SK-N-MC (cell line): ENCODE measurements at regions not wholly inside any gene's neighbourhood (a gene's known extent, or its start where the extent isn't known, plus 50 kb on each side); places are given as distances from the start of the nearest gene placed in this dataset.
"Not testable (repeated sequence)": the region's sequence is repeated elsewhere in the genome, so short reads cannot be mapped to it uniquely, and the experiment has no call there.

ENCODE experiments used
- DNase-seq: peaks from one replicate; pipeline ENCODE4 v3.0.0-alpha.2; 2011; ENCODE audit warnings: low read depth, low spot score
- H3K27ac ChIP-seq: fragments of 200-600 bp; sonication (generic); 2 replicates; pipeline ENCODE4 v1.5.1; 2016; ENCODE audit warnings: mixed run types
- H3K36me3 ChIP-seq: fragments of 200-600 bp; sonication (generic); 2 replicates; pipeline ENCODE4 v1.6.1; 2017; ENCODE audit warnings: antibody characterized with exemption, low read length, mixed read lengths; ENCODE audit not compliant: insufficient read depth
- H3K4me3 ChIP-seq: fragments of 200-600 bp; sonication (generic); 2 replicates; pipeline ENCODE4 v1.5.1; 2016
- H3K9ac ChIP-seq: fragments of 200-600 bp; sonication (generic); 2 replicates; pipeline ENCODE4 v1.8.0; 2017; ENCODE audit warnings: mixed run types, mixed read lengths; ENCODE audit not compliant: insufficient read length
- H3K9me3 ChIP-seq: fragments of 200-600 bp; sonication (generic); 2 replicates; pipeline ENCODE4 v1.6.1; 2017; ENCODE audit warnings: low read depth, mild to moderate bottlenecking, antibody characterized with exemption, low read length, moderate library complexity, mixed read lengths
- EZH2 ChIP-seq: fragments of 200-600 bp; sonication (generic); IDR thresholded peaks from one replicate; pipeline ENCODE4 v1.6.1; 2017; ENCODE audit warnings: antibody characterized with exemption
- FOXP2 ChIP-seq: optimal IDR thresholded peaks from 2 replicates; pipeline ENCODE3; 2011; ENCODE audit warnings: mild to moderate bottlenecking, moderate library complexity; ENCODE audit not compliant: insufficient read depth; ENCODE audit errors: extremely low read length, control extremely low read depth
- POLR2AphosphoS5 ChIP-seq: IDR thresholded peaks from 2 replicates; pipeline ENCODE4 v1.6.1; 2012; ENCODE audit warnings: mild to moderate bottlenecking, low read depth, low read length, borderline replicate concordance

GRCh38 chr4:69344786-69345185, 64.5 kb downstream of the UGT2B28 start:
- not testable (repeated sequence) for DNase-seq, H3K27ac ChIP-seq, H3K4me3 ChIP-seq, H3K9ac ChIP-seq, H3K9me3 ChIP-seq, H3K36me3 ChIP-seq

DNA sequence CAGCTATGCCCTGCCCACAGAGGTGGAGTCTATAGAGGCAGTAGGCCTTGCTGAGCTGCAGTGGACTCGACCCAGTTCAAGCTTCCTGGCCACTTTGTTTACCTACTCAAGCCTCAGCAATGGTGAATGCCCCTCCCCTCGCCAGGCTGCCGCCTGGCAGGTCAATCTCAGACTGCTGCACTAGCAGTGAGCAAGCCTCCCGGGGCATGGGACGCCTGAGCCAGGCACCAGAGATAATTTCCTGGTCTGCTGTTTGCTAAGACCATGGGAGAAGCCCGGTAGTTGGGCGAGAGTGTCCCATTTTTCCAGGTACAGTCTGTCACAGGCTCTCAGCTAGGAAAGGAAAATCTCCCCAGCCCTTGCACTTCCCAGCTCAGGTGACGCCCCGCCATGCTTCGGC, 68.5 kb downstream of the UGT2B28 start:
- DNase-seq, H3K27ac ChIP-seq, H3K36me3 ChIP-seq, H3K4me3 ChIP-seq, H3K9me3 ChIP-seq, H3K9ac ChIP-seq: not testable (repeated sequence)

DNA sequence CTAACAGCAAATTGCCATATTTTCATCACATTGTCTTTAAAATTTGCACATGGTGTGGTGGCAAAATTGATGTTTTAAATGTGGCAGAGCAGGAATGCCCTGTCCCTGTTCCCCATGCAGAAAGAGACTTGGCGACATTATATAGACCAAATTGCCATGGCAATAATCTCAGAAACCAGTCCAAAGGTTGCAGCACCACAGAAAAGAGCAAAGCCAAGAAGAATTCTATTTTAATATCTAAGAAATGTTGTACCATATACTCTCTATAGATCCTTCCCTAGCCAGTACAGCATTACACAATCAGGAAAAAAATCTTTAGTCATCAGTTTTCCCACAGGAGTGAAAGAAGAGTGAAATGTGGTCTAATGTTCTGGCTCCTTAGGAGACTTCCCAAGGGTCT, 80.0 kb downstream of the UGT2B28 start:
- peak; percentile 47 for DNase-seq
- peak overlapping the region; percentile 52 for H3K4me3 ChIP-seq
- H3K27ac ChIP-seq = no peak overlapping the region
- TF ChIP-seq POLR2AphosphoS5 (no peak; the same call in 1 of the 2 replicates), FOXP2 (no peak), EZH2 (no peak)
- no peak overlapping the region for H3K9ac ChIP-seq
- H3K9me3 ChIP-seq = no peaks in the 10 kb centered on the region
- H3K36me3 ChIP-seq = no peaks in the 10 kb centered on the region

DNA sequence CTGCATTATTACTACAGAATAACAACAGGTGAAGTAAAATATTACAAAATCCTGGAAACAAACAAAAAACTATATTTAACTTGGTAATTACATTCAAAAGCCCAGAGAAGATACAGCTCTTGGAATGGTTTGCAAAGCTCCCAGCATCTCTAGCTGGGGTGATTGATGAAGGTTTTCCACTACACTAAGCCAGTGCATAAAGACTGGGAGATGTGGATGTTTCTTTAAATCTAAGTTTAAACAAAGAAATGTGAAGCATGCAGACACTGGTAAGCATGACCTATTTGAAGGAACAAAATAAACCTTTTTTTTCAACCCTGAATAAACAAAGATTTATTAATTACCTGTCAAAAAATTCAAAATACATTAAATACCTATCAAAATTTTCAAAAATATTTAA, 80.5 kb downstream of the UGT2B28 start:
- H3K4me3 ChIP-seq = peak overlapping the region; percentile 52
- not testable (repeated sequence) for H3K9me3 ChIP-seq, H3K36me3 ChIP-seq, DNase-seq, H3K27ac ChIP-seq, H3K9ac ChIP-seq

GRCh38 chr4:69362351-69362750, 82.1 kb downstream of the UGT2B28 start:
- TF ChIP-seq POLR2AphosphoS5 (no peak), FOXP2 (no peak), EZH2 (no peak)
- H3K4me3 ChIP-seq = no peak overlapping the region
- H3K36me3 ChIP-seq = no peaks in the 10 kb centered on the region
- H3K9ac ChIP-seq = no peak overlapping the region
- H3K27ac ChIP-seq = no peak overlapping the region
- no peak for DNase-seq
- H3K9me3 ChIP-seq = no peaks in the 10 kb centered on the region

- H3K4me3 ChIP-seq, DNase-seq, H3K36me3 ChIP-seq, H3K9me3 ChIP-seq, H3K9ac ChIP-seq, H3K27ac ChIP-seq: not testable (repeated sequence)
Measured at GRCh38 chr4:69367664-69368063, 87.4 kb downstream of the UGT2B28 start.

DNA sequence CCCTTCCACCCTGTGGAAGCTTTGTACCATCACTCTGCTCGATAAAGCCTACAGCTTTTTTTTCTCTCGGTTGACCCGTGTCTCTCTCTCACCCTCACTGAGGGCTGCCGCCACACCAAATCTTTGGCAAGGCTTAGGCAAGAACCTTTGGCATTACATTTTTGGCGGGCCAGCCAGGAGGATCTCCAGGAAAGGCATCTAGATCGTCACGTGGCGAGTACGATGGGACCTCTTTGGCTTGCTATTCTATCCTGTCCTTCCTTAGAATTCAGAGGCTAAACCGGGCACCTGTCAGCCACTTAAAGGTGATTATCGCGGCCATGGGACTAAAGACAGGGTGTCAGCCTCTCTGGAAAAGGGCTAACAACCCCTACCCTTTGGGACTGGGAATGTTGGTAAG, 96.2 kb downstream of the UGT2B28 start:
- Histone ChIP-seq H3K9me3 (no peaks in the 10 kb centered on the region), H3K4me3 (no peak overlapping the region), H3K27ac (no peak overlapping the region), H3K9ac (no peak overlapping the region), H3K36me3 (no peaks in the 10 kb centered on the region)
- DNase-seq = no peak
- no peak for TF ChIP-seq POLR2AphosphoS5
- TF ChIP-seq EZH2 = no peak
- TF ChIP-seq FOXP2 = no peak

DNA sequence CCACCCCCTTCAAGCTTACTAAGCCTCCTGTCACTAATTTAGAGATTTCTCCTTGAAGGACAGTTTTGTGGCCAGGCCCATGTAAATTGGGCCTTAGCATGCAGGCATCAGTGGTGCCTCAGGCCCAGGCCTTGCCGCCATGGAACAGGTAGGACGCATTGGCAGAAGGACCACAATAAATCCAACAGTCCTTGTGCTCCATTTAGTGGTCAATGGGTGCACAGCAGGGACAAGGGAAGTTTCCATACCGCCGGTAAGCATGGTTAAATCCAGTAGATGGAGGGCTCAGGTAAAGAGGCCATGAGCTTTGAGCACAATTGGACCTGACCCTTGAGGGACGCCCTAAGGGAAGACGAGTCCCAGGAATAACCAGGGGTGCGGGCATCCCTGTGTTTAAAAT, 97.3 kb downstream of the UGT2B28 start:
- no peak for TF ChIP-seq FOXP2
- no peak for TF ChIP-seq POLR2AphosphoS5
- no peak for TF ChIP-seq EZH2
- Histone ChIP-seq H3K9ac (no peak overlapping the region), H3K36me3 (no peaks in the 10 kb centered on the region), H3K4me3 (no peak overlapping the region), H3K9me3 (no peaks in the 10 kb centered on the region), H3K27ac (no peak overlapping the region)
- no peak for DNase-seq

DNA sequence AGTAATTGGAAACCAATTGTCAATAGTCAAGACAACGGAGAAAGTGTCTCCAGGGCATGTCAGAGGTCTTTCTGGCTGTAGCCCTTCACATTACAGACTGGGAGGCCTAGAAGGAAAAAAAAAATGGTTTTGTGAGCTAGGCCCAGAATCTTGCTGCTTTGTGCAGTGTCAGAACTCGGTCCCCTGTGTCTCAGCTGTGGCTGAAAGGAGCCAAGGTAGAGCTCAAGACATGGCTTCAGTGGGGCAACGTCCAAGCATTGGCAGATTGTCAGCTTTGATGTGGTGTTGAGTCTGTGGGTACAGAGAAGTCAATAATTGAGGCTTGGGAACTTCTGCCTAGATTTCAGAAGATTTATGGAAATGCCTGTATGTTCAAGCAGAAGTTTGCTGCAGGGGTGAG, 103.0 kb downstream of the UGT2B28 start:
- H3K4me3 ChIP-seq = no peak overlapping the region
- DNase-seq = no peak
- no peak overlapping the region for H3K9ac ChIP-seq
- H3K9me3 ChIP-seq = no peaks in the 10 kb centered on the region
- H3K27ac ChIP-seq = no peak overlapping the region
- TF ChIP-seq POLR2AphosphoS5 (no peak), EZH2 (no peak)
- H3K36me3 ChIP-seq = no peaks in the 10 kb centered on the region

DNA sequence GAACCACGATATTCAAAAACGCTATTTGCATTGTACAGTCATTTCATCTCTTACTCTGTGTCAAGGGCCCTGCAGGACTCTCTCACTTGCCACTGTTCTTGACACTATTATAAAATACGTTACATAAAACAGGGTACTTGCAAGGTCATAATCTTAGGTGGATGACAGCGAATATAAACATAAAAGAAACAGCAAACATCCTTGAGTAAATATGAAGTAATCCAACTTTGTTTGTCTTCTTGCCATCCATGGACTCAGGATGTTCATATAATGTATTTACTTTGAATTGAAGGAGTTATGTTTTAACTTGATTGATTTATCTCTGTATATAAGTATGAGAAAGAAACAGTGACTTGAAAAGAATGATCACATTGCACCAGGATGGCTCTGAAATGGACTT, 106.6 kb downstream of the UGT2B4 start:
- DNase-seq, H3K9me3 ChIP-seq, H3K9ac ChIP-seq, H3K36me3 ChIP-seq, H3K4me3 ChIP-seq, H3K27ac ChIP-seq: not testable (repeated sequence)
